ENCODE measurements at regions not wholly inside any gene's neighbourhood (a gene's known extent, or its start where the extent isn't known, plus 50 kb on each side); places are given as distances from the start of the nearest gene placed in this dataset.
"Not testable (repeated sequence)": the region's sequence is repeated elsewhere in the genome, so short reads cannot be mapped to it uniquely, and the experiment has no call there.

GRCh38 chr1:230556453-230556852, 85.8 kb upstream of the COG2 start:
- no peak for DNase-seq (ENCODE audit: low spot score)

GRCh38 chr1:230555814-230556213, 86.5 kb upstream of the COG2 start:
- no peak for DNase-seq (ENCODE audit: low spot score)

- DNase-seq (ENCODE audit: low spot score) = no peak
Measured at GRCh38 chr1:230552880-230553279, 89.4 kb upstream of the COG2 start.

GRCh38 chr1:230550945-230551344, 91.3 kb upstream of the COG2 start:
- DNase-seq (ENCODE audit: low spot score) = not testable (repeated sequence)

- peak; percentile 19 for DNase-seq (ENCODE audit: low spot score)
Measured at GRCh38 chr1:230550428-230550827, 91.9 kb upstream of the COG2 start.

GRCh38 chr1:230549625-230550024, 92.7 kb upstream of the COG2 start:
- no peak for DNase-seq (ENCODE audit: low spot score)

- DNase-seq (ENCODE audit: low spot score) = no peak
Measured at GRCh38 chr1:230548997-230549396, 93.3 kb upstream of the COG2 start.

- DNase-seq (ENCODE audit: low spot score) = no peak
Measured at GRCh38 chr1:230548357-230548756, 93.9 kb upstream of the COG2 start.

GRCh38 chr1:230545181-230545580, 97.1 kb upstream of the COG2 start:
- no peak for DNase-seq (ENCODE audit: low spot score)

GRCh38 chr1:230544758-230545157, 97.5 kb upstream of the COG2 start:
- DNase-seq (ENCODE audit: low spot score) = no peak

GRCh38 chr1:230543085-230543484, 99.2 kb upstream of the COG2 start:
- DNase-seq (ENCODE audit: low spot score) = no peak

GRCh38 chr1:230542681-230543080, 99.6 kb upstream of the COG2 start:
- DNase-seq (ENCODE audit: low spot score) = no peak

GRCh38 chr1:230542054-230542453, 100.2 kb upstream of the COG2 start:
- DNase-seq (ENCODE audit: low spot score) = no peak

GRCh38 chr1:230541306-230541705, 101.0 kb upstream of the COG2 start:
- no peak for DNase-seq (ENCODE audit: low spot score)

GRCh38 chr1:230540421-230541155, 101.7 kb upstream of the COG2 start:
- no peak for DNase-seq (ENCODE audit: low spot score)

GRCh38 chr1:230537456-230537855, 104.8 kb upstream of the COG2 start:
- DNase-seq (ENCODE audit: low spot score) = no peak

- DNase-seq (ENCODE audit: low spot score) = no peak
Measured at GRCh38 chr1:230536641-230537155, 105.6 kb upstream of the COG2 start.

GRCh38 chr1:230534224-230534623, 108.1 kb upstream of the COG2 start:
- no peak for DNase-seq (ENCODE audit: low spot score)

GRCh38 chr1:230531103-230531502, 105.0 kb upstream of the PGBD5 start:
- no peak for DNase-seq (ENCODE audit: low spot score)

GRCh38 chr1:230519246-230519645, 93.1 kb upstream of the PGBD5 start:
- no peak for DNase-seq (ENCODE audit: low spot score)

GRCh38 chr1:230518511-230518910, 92.4 kb upstream of the PGBD5 start:
- no peak for DNase-seq (ENCODE audit: low spot score)

- no peak for DNase-seq (ENCODE audit: low spot score)
Measured at GRCh38 chr1:230517786-230518185, 91.7 kb upstream of the PGBD5 start.

GRCh38 chr1:230517326-230517725, 91.2 kb upstream of the PGBD5 start:
- no peak for DNase-seq (ENCODE audit: low spot score)

- no peak for DNase-seq (ENCODE audit: low spot score)
Measured at GRCh38 chr1:230516889-230517288, 90.8 kb upstream of the PGBD5 start.
